ENCODE measurements at regions not wholly inside any gene's neighbourhood (a gene's known extent, or its start where the extent isn't known, plus 50 kb on each side); places are given as distances from the start of the nearest gene placed in this dataset.

DNA sequence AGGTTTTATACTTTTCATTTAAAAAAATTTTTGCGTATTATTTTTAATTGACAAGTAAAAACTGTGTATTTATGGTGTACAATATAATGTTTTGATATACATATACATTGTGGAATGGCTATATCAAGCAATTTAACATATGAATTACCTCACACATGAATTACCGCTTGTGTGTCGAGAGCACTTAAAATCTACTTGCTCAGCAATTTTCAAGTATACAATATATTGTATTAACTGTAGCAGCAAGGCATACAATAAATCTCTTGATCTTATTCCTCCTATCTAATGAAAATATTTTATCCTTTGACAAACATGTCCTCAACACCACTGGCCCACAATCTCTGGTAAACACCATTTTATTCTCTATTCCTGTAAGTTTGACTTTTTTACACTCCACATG is 224.4 kb upstream of the CYLC2 start:
- TF ChIP-seq, protein P1, sequence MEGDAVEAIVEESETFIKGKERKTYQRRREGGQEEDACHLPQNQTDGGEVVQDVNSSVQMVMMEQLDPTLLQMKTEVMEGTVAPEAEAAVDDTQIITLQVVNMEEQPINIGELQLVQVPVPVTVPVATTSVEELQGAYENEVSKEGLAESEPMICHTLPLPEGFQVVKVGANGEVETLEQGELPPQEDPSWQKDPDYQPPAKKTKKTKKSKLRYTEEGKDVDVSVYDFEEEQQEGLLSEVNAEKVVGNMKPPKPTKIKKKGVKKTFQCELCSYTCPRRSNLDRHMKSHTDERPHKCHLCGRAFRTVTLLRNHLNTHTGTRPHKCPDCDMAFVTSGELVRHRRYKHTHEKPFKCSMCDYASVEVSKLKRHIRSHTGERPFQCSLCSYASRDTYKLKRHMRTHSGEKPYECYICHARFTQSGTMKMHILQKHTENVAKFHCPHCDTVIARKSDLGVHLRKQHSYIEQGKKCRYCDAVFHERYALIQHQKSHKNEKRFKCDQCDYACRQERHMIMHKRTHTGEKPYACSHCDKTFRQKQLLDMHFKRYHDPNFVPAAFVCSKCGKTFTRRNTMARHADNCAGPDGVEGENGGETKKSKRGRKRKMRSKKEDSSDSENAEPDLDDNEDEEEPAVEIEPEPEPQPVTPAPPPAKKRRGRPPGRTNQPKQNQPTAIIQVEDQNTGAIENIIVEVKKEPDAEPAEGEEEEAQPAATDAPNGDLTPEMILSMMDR (IDR thresholded peaks at IDR 0.05): no peak
- TF ChIP-seq POLR2A (IDR thresholded peaks at IDR 0.05; ENCODE audit: low read depth): no peak

Data from esophagus muscularis mucosa (tissue), 3 donors.